Glomerular endothelial cell (primary cell): ENCODE measurements at regions not wholly inside any gene's neighbourhood (a gene's known extent, or its start where the extent isn't known, plus 50 kb on each side); places are given as distances from the start of the nearest gene placed in this dataset.
"Not testable (repeated sequence)": the region's sequence is repeated elsewhere in the genome, so short reads cannot be mapped to it uniquely, and the experiment has no call there.

Source experiments
- DNase-seq: peaks from one replicate; pipeline ENCODE4 v3.0.0-alpha.2; 2011; ENCODE audit warnings: low read depth, low spot score; ENCODE audit errors: extremely low read depth

DNA sequence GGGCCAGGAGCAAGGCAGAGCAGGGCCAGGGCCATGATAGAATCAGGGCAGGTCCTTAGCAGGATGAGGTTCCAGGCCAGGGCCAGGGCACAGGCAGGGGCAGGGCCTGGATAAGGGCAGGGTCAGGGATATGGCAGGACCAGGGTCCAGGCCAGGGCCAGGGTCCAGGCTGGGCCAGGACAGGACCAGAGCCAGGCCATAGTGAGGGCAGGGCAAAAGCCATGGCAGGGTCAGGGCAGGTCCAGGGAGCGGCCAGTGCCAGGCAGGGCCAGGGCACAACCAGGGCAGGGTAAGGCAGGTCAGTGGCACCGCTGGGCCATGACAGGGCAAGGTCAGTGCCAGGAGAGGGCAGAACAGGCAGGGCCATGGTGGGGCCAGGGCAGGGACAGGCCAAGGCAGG lies 152.2 kb downstream of the LIPI start:
- no peak for DNase-seq

DNA sequence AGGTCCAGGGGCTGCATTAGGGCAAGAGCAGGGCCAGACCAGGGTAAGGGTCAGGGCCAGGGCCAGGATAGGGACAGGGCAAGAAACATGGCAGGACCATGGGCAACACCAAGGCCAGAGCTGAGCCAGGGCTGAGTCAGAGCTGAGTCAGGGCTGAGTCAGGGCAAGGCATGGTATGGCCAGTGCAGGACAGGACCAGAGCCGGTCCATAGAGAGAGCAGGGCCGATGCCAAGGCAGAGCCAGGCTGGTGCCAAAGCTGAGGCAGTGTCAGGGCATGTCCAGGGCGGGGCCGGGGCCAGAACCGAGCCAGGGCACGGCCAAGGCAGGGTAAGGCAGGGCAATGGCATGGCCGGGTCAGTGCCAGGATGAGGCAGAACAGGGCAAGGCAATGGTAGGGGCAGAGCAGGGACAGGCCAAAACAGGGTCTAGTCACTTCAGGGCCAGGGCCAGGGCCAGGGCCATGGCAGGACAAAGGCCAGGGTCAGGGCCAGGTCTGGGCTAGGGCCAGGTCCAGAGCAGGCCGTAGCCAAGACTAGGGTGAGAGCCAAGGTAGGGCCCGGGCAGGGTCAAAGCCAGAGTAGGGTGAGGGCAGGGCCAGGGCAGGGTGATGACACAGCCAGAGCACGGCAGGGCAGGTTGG lies 152.8 kb downstream of the LIPI start:
- DNase-seq, result not testable (repeated sequence)

- DNase-seq, result no peak
Measured at GRCh38 chr21:14057313-14057712, 153.4 kb downstream of the LIPI start.

- no peak for DNase-seq
Measured at GRCh38 chr21:14056771-14057191, 154.0 kb downstream of the LIPI start.

DNA sequence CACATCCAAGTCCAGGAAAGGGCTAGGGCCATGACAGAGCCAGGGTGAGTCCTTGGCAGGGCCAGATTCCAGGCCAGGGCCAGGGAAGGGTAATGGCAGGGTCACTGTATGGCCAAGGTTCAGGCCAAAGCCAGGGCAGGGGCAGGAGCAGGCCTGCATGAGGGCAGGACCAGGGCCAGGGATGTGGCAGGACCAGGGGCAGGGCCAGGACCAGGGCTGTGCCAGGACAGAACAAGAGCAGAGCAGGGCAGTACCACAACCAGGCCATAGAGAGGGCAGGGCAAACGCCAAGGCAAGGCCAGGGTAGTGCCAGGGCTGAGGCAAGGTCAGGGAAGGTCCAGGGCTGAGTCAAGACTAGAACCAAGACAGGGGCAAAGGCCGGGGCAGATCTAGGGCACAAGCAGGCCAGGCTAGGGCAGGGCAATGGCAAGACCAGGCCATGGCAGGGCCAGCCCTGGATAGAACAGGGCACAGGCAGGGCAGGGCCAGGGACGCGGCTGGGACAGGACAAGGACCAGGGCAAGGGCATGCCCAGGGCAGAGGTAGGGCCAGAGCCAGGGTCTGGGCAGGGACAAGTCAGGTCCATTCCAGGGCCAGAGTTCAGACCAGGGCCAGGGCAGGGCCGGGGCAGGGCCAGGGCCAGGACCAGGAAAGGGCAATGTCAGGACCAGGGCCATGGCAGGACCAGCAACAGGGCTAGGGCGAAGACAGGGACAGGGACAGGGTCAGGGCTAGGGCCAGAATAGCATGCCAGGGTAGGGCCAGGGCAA lies 154.8 kb downstream of the LIPI start:
- DNase-seq, result not testable (repeated sequence)

DNA sequence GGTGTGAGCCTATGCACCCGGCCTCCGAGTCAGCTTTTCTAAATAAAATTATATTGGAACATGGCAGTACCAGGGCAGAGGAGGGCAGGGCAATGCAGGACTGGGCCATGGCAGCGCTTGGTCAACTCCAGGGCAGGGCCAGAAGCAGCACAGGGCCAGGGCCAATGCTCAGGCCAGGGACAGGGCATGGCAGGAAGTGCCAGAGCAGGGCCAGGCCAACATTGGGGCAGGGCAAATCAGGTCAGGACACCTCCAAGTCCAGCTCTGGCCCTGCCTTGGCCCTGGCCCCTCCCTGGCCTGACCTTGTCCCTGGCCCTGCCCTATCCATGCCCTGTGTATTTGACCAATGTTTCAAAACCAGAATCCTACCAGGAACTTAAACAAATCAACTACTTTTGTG lies 156.1 kb downstream of the LIPI start:
- no peak for DNase-seq

DNA sequence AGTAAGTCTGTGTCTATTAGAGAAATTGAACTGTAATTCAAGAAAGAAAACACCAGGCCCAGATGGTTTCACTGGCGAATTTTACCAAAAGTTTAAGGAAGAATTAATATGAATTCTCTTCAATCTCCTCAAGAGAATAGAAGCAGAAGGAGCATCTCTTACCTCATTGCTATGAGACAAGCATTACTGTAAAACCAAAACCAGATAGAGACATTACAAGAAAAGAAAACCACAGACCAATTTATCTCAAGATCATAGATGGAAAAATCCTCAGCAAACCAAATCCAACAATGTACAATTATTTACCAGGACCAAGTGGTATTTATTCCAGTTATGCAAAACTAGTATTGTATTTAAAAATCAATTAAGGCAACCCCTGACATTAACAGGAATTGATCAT lies 160.6 kb downstream of the LIPI start:
- DNase-seq, result no peak

- no peak for DNase-seq
Measured at GRCh38 chr21:14046401-14046800, 164.4 kb downstream of the LIPI start.

DNA sequence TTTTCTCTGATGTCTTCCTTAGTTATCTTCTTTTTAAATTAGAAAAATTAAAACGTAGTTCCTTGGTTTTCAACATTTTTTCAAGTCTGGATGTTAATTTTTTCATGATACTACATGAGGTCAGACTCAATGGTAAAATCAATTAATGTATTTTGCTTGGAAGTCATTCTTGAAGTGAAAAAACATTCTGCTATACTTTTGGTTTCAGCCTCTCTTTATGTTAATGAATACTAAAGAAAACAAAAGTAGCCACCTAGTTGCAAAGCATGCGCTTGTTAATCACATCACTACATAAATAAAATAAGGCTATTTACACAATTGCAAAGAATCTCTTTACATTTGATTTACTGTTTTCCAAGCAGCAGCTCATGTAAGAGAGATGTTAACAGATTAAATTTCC lies 170.4 kb downstream of the LIPI start:
- no peak for DNase-seq

- DNase-seq, result not testable (repeated sequence)
Measured at GRCh38 chr21:14028619-14029018, 182.1 kb downstream of the LIPI start.

GRCh38 chr21:14027235-14027869 lies 183.4 kb downstream of the LIPI start:
- DNase-seq, result peak; percentile 42

GRCh38 chr21:14020108-14020507 lies 190.6 kb downstream of the LIPI start:
- not testable (repeated sequence) for DNase-seq

- DNase-seq, result not testable (repeated sequence)
Measured at GRCh38 chr21:14015841-14016240, 194.9 kb downstream of the LIPI start.

DNA sequence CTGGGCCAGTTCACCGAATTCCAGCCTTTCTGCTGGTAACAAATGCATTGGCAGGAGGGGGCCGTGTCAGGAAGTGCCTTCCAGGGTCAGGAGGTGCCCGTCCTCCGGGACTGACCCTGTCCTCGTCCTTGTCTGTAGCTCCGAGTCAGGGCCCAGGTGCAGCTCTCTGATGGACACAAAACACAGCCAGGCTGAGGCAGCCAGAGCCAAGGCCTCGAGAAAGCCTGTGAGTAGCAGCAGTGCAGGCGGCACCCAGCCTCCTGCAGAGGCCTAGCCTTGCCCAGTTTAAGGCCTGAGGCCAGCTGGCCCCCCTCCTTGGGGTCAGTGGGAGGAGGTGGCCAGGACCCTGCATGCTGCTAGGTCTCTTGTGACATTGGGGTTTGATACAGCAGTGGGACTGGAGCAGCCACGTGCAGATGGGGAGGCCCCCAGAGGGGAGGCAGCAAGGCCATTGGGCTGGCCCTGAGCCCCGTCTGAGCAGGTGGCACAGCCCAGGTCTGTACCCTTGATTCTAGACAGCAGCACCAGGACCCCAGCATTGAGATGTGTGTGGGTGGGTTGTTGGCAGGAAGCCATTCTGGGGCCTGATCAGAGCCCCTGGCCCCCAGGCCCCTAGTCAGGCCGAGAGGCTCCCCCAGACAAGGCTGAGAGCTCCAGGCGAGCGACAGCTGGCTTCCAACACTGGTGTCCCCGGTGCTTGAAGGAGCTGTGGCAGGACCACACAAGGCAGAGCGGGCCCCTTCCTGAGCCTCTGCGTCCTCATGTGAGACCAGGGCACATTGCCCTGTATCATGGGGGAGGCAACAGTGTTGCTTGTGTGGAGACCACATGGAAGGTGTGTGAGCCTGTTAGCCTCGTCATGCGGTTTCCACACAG lies 196.9 kb downstream of the LIPI start:
- DNase-seq, result not testable (repeated sequence)

GRCh38 chr21:14013056-14013603 lies 197.6 kb downstream of the LIPI start:
- DNase-seq, result no peak

DNA sequence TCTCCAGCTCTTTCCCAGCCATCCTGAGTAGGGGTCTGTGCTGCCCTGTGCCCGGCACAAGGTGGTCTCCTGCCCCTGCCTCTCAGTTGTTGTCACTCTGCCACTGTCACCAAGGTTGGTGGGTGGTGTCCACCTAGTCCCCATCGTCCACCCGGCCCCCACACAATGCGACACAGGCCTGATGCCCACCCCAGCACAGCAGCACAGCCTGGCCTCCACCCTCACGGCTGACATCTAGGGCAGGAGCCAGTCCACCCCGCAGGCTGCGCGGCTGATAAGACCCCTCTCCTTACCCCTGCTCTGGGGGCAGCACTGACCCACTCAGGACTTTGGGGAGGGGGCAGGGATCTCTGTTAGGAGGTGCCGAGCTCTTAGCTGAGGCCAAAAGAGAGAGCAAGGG lies 198.3 kb downstream of the LIPI start:
- no peak for DNase-seq

GRCh38 chr21:14011751-14012150 lies 199.0 kb downstream of the LIPI start:
- not testable (repeated sequence) for DNase-seq

GRCh38 chr21:14011149-14011548 lies 199.6 kb downstream of the LIPI start:
- not testable (repeated sequence) for DNase-seq

GRCh38 chr21:14010729-14011128 lies 200.0 kb downstream of the LIPI start:
- no peak for DNase-seq

DNA sequence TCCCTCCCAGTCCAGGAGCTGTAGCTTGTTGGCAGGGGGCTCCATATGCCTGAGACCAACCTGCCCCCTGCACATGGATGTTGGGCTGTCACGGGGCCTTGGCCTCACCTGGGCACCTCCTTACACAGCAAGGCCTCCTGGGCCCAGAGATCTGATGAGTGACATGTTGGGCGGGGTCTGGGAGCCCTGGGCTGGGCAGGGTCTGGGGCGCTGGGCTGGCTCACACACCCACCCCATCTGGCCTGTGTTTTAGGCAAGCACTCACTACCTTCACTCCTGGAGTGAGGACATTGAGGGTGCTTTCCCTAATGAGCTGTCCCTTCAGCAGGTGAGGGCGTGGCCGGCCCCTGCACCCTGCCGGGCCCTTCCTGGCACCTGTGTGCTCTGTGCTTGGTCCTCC lies 200.8 kb downstream of the LIPI start:
- DNase-seq, result not testable (repeated sequence)
